ENCODE measurements at regions not wholly inside any gene's neighbourhood (a gene's known extent, or its start where the extent isn't known, plus 50 kb on each side); places are given as distances from the start of the nearest gene placed in this dataset.

DNA sequence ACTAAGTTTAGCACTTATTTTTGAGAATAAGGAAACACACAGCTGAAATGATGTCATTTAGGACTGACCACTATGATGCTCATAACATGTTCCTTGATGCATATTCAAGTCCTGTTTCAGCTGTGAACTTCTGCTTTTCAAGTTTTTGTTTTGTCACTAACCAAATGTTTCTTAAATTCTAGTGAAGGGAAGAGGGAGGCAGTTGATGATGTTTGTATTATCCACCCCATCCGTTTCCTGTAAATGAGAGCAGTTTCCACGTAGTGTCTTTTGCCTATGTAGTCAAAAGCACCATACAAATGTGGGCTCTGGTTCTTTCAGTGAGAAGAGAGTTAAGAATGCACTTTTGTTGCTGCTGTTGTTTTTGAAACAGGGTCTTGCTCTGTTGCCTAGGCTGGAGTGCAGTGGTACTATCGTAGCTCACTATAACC lies 491.8 kb downstream of the PCNX1 start:
- CTCF ChIA-PET = interaction anchor here (1.2 kb wide), 1 partner anchor 77 kb away, joined by 5 read pairs; no protein-coding TSS in a partner anchor
- H3K4me3 ChIP-seq (replicated peaks in 1 of 3; ENCODE audit: insufficient read depth in 1 of 3, low read depth in 1 of 3, low read length in 3 of 3) = no peak overlapping the region
- no peak overlapping the region for H3K4me2 ChIP-seq (ENCODE audit: insufficient read depth, low read length)
- H3K79me2 ChIP-seq (ENCODE audit: control insufficient read depth, insufficient read depth, low read length) = no peaks in the 10 kb centered on the region
- no peak for DNase-seq (ENCODE audit: low read depth, low spot score)
- H3K9me1 ChIP-seq (replicated peaks; ENCODE audit: control insufficient read depth, extremely low read depth, insufficient read depth, low read length) = no peaks in the 10 kb centered on the region
- dilution Hi-C loops (cut with MboI; ENCODE audit: extremely low pct_ligation_motif_present, low sequenced_read_pairs) = no loop called here
- no peaks in the 10 kb centered on the region for H3K27me3 ChIP-seq (ENCODE audit: control insufficient read depth in 2 of 2, insufficient read depth in 2 of 2, low read length in 2 of 2)
- no peak for FAIRE-seq
- no peaks in the 10 kb centered on the region for H4K20me1 ChIP-seq (replicated peaks; ENCODE audit: control insufficient read depth, extremely low read depth, insufficient read depth, low read length)
- no peak overlapping the region for H3K27ac ChIP-seq (ENCODE audit: insufficient read depth, low read depth, low read length)
- no peaks in the 10 kb centered on the region for H3K36me3 ChIP-seq (ENCODE audit: control insufficient read depth in 2 of 2, extremely low read depth in 1 of 2, insufficient read depth in 2 of 2, low read length in 2 of 2)
- peaks cover 3% of the 10 kb centered on the region for H3K4me1 ChIP-seq (ENCODE audit: control insufficient read depth, extremely low read depth, insufficient read depth, low read length)
- no peak overlapping the region for H2AFZ ChIP-seq (ENCODE audit: low read depth, low read length)
- BruUV-seq (replicated peaks) = no TSS peak
- intact Hi-C loops (cut with micrococcal nuclease) = no loop called here
- TF ChIP-seq FOS (IDR thresholded peaks at IDR 0.05; ENCODE audit: borderline replicate concordance, insufficient read depth, low read length) = no peak
- no peak for TF ChIP-seq POLR2AphosphoS5 (IDR thresholded peaks at IDR 0.05; ENCODE audit: insufficient read depth, low read depth, low read length)
- TF ChIP-seq POLR2A (IDR thresholded peaks at IDR 0.05; ENCODE audit: low read depth, low read length) = no peak
- TF ChIP-seq MYC (IDR thresholded peaks at IDR 0.05; ENCODE audit: low read depth, low read length) = no peak
- TF ChIP-seq EZH2 (IDR thresholded peaks at IDR 0.05; ENCODE audit: borderline replicate concordance, low read depth, low read length, severe bottlenecking) = no peak
- TF ChIP-seq, protein P1, sequence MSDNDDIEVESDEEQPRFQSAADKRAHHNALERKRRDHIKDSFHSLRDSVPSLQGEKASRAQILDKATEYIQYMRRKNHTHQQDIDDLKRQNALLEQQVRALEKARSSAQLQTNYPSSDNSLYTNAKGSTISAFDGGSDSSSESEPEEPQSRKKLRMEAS (IDR thresholded peaks at IDR 0.05; ENCODE audit: insufficient read depth, insufficient read length) = no peak
- TF ChIP-seq JUN (IDR thresholded peaks at IDR 0.05; ENCODE audit: borderline replicate concordance, insufficient read depth, insufficient read length, low read depth) = no peak
- TF ChIP-seq, protein P2, sequence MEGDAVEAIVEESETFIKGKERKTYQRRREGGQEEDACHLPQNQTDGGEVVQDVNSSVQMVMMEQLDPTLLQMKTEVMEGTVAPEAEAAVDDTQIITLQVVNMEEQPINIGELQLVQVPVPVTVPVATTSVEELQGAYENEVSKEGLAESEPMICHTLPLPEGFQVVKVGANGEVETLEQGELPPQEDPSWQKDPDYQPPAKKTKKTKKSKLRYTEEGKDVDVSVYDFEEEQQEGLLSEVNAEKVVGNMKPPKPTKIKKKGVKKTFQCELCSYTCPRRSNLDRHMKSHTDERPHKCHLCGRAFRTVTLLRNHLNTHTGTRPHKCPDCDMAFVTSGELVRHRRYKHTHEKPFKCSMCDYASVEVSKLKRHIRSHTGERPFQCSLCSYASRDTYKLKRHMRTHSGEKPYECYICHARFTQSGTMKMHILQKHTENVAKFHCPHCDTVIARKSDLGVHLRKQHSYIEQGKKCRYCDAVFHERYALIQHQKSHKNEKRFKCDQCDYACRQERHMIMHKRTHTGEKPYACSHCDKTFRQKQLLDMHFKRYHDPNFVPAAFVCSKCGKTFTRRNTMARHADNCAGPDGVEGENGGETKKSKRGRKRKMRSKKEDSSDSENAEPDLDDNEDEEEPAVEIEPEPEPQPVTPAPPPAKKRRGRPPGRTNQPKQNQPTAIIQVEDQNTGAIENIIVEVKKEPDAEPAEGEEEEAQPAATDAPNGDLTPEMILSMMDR (IDR thresholded peaks at IDR 0.05; ENCODE audit: extremely low read depth in 1 of 2, insufficient read depth in 1 of 2, low read depth in 1 of 2, low read length in 2 of 2) = no peak
- TF ChIP-seq GATA2 (IDR thresholded peaks at IDR 0.05; ENCODE audit: insufficient read depth, insufficient read length, low read depth, low read length) = no peak
- POLR2A ChIA-PET = no interaction called here
- H3K9ac ChIP-seq (replicated peaks; ENCODE audit: extremely low read depth, insufficient read depth, low read length) = no peak overlapping the region
- H3K9me3 ChIP-seq (replicated peaks; ENCODE audit: control insufficient read depth, insufficient read depth, low read length) = no peaks in the 10 kb centered on the region
